ENCODE measurements at regions not wholly inside any gene's neighbourhood (a gene's known extent, or its start where the extent isn't known, plus 50 kb on each side); places are given as distances from the start of the nearest gene placed in this dataset.

- H3K4me3 ChIP-seq (ENCODE audit: low read depth, low read length), result no peak overlapping the region
Observed at GRCh38 chr13:106398289-106398688, 137.2 kb downstream of the EFNB2 start.

GRCh38 chr13:106393776-106394175 lies 141.7 kb downstream of the EFNB2 start:
- TF ChIP-seq MYC (IDR thresholded peaks at IDR 0.05; ENCODE audit: low read depth, low read length), result no peak
- no peak for TF ChIP-seq POLR2A (IDR thresholded peaks at IDR 0.05; ENCODE audit: extremely low read depth, insufficient read length)
- no peak for TF ChIP-seq CTCF (IDR thresholded peaks at IDR 0.05; ENCODE audit: low read depth, low read length)
- TF ChIP-seq MAX (IDR thresholded peaks at IDR 0.05; ENCODE audit: low read depth, low read length), result no peak
- no peak for DNase-seq (ENCODE audit: low read depth)
- H3K4me3 ChIP-seq (ENCODE audit: low read depth, low read length), result no peak overlapping the region

More at GRCh38 chr13:106398289-106398688, 137.2 kb downstream of the EFNB2 start:
- DNase-seq (ENCODE audit: low read depth), result no peak
- TF ChIP-seq MAX (IDR thresholded peaks at IDR 0.05; ENCODE audit: low read depth, low read length) (no peak), CTCF (IDR thresholded peaks at IDR 0.05; ENCODE audit: low read depth, low read length) (no peak), MYC (IDR thresholded peaks at IDR 0.05; ENCODE audit: low read depth, low read length) (no peak), POLR2A (IDR thresholded peaks at IDR 0.05; ENCODE audit: extremely low read depth, insufficient read length) (no peak)

GRCh38 chr13:106391681-106392080 lies 143.8 kb downstream of the EFNB2 start:
- DNase-seq (ENCODE audit: low read depth), result no peak
- TF ChIP-seq MAX (IDR thresholded peaks at IDR 0.05; ENCODE audit: low read depth, low read length) (no peak), POLR2A (IDR thresholded peaks at IDR 0.05; ENCODE audit: extremely low read depth, insufficient read length) (no peak), MYC (IDR thresholded peaks at IDR 0.05; ENCODE audit: low read depth, low read length) (no peak), CTCF (IDR thresholded peaks at IDR 0.05; ENCODE audit: low read depth, low read length) (no peak)
- no peak overlapping the region for H3K4me3 ChIP-seq (ENCODE audit: low read depth, low read length)

- TF ChIP-seq CTCF (IDR thresholded peaks at IDR 0.05; ENCODE audit: low read depth, low read length) (no peak), POLR2A (IDR thresholded peaks at IDR 0.05; ENCODE audit: extremely low read depth, insufficient read length) (no peak), MAX (IDR thresholded peaks at IDR 0.05; ENCODE audit: low read depth, low read length) (no peak), MYC (IDR thresholded peaks at IDR 0.05; ENCODE audit: low read depth, low read length) (no peak)
- no peak for DNase-seq (ENCODE audit: low read depth)
- no peak overlapping the region for H3K4me3 ChIP-seq (ENCODE audit: low read depth, low read length)
Observed at GRCh38 chr13:106391271-106391670, 144.2 kb downstream of the EFNB2 start.

GRCh38 chr13:106390367-106390766 lies 145.1 kb downstream of the EFNB2 start:
- TF ChIP-seq CTCF (IDR thresholded peaks at IDR 0.05; ENCODE audit: low read depth, low read length) (no peak), MAX (IDR thresholded peaks at IDR 0.05; ENCODE audit: low read depth, low read length) (no peak), POLR2A (IDR thresholded peaks at IDR 0.05; ENCODE audit: extremely low read depth, insufficient read length) (no peak), MYC (IDR thresholded peaks at IDR 0.05; ENCODE audit: low read depth, low read length) (no peak)
- H3K4me3 ChIP-seq (ENCODE audit: low read depth, low read length), result no peak overlapping the region
- DNase-seq (ENCODE audit: low read depth), result no peak

GRCh38 chr13:106385654-106386053 lies 149.8 kb downstream of the EFNB2 start:
- TF ChIP-seq CTCF (IDR thresholded peaks at IDR 0.05; ENCODE audit: low read depth, low read length) (no peak), POLR2A (IDR thresholded peaks at IDR 0.05; ENCODE audit: extremely low read depth, insufficient read length) (no peak), MAX (IDR thresholded peaks at IDR 0.05; ENCODE audit: low read depth, low read length) (no peak), MYC (IDR thresholded peaks at IDR 0.05; ENCODE audit: low read depth, low read length) (no peak)
- H3K4me3 ChIP-seq (ENCODE audit: low read depth, low read length), result no peak overlapping the region
- no peak for DNase-seq (ENCODE audit: low read depth)

Data from NB4 (cell line).